Activated CD4-positive, alpha-beta T cell treated with anti-CD3 and anti-CD28 coated beads for 1 hour (primary cell): ENCODE measurements at regions not wholly inside any gene's neighbourhood (a gene's known extent, or its start where the extent isn't known, plus 50 kb on each side); places are given as distances from the start of the nearest gene placed in this dataset.

Source experiments
- DNase-seq: peaks from one replicate; pipeline ENCODE4 v3.0.0-alpha.2; 2020

DNA sequence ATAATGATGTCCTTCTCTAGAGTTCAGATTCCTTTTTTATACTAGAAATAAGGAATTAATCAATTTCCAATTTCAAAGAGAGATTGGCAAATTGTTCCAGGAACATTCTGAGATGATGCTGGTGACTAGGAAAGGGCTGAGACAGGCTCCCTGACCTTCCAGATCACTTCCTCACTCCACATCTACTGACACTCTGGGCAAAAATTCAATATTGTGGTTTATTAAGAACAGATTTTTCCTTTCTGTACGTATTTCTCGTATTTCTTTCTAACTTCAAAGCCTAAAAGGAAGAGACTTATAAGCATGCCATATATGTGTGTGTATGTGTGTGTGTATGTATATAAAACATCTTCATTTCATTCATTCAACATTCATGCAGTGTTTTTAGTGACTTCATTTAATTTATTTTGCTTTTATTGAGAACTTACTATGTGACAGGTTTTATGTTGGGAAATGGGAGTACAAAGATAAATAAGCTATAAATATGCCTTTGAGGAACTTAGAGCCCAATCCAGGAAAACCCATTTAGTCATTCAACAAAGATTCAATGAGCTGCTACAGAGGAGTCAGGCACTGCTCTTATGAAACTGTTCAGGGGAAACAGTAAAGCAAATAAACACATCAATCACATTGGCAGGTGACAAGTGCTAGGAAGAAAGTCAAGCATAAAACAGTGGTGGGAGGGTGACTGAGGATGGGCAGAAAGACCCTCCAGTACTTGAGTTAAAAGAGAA lies 137.9 kb downstream of the RDH14 start:
- no peak for DNase-seq

GRCh38 chr2:18413676-18414396 lies 146.6 kb downstream of the RDH14 start:
- no peak for DNase-seq

DNA sequence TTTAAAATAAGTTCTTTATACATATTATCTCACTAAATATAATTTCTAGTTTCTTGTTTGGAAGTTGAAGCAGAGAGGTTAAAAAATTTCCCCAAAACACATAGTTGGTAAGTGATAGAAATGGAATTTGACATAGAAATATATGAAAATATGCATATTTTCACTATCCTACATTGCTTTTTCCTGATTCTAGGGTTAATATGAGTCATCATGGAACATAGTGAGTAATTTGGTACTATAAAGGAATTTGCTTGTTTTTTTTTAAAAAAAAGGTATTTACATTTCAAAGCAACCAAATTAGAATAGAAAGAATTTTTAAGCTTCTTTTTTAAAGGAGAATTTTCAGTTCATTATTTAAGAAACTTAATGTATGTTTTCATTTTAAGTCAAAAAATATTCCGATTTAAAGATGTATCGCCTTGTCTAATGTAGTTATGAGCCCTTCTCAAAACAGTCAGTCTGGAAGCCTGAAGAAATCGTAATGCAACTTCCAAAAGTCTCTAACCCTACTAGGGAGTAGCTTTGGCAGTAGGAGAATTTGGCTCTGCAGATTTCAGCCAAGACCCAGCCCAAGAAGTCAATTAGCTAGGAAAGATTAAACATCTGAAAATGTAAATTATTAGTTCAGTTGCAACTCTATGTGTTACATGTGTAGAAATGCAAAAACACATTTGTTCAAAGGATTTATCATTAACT lies 147.3 kb downstream of the RDH14 start:
- DNase-seq = no peak

DNA sequence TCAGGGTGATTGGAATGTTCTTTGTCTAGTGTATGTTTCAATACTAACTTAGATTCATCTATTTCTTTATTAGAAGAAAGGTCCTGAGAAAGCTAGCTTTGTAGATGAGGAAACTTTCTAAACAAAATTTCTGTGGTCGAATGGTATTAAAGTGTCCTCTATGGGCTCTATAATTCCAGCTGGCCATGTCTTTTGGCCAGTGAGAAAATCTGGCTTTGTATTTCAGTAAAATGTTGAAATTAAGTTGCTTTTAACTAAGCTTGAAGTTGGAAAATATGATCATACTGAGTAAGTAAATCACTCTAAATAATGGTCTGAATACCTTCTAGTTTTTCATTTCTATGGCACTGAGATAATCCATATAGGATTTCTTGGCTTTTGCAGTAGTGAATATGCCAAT lies 148.8 kb downstream of the RDH14 start:
- DNase-seq = no peak

- no peak for DNase-seq
Observed at GRCh38 chr2:18410543-18410942, 149.9 kb downstream of the RDH14 start.

DNA sequence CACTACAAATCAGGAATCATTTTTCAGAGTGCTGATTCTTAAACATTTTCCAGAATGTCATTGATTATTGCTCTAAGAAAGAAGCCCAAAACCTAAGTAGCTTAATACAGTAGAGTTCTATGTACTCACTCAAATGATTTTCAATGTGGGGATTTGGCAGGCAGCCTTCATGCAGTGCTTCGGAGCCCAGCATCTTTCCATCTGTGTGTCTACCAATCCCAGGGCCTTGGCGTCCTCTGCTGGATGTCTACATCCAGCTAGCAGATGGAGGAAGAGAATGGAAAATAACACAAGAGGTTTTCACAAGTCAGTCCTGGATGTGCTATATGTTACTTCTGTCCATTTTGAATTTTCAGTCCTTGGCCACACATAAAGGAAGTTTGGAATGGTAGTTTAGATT lies 151.8 kb downstream of the RDH14 start:
- no peak for DNase-seq

GRCh38 chr2:18406219-18406618 lies 154.2 kb downstream of the RDH14 start:
- DNase-seq = no peak

- DNase-seq = no peak
Observed at GRCh38 chr2:18404708-18405107, 155.7 kb downstream of the RDH14 start.

- no peak for DNase-seq
Observed at GRCh38 chr2:18403921-18404522, 156.4 kb downstream of the RDH14 start.

DNA sequence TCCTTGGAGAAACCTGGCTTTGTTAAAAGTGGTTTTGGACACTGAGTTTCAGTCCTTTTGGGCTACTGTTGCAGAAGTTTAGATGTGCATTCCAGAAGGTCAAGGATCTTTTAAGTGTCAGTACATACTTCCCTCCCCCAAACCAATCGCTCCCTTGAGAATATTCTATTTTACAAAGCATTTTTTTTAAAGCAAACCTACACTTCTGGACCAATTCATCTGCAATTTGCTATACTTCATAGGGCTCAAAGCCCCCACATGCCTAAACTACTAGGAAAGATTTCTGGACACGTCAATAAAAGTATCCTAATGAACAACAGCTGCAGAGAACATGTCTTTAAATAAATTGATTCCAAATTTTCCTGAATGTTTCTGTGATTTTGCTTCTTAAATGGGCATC lies 157.6 kb downstream of the RDH14 start:
- DNase-seq = no peak

- no peak for DNase-seq
Observed at GRCh38 chr2:18401471-18401870, 159.0 kb downstream of the RDH14 start.

DNA sequence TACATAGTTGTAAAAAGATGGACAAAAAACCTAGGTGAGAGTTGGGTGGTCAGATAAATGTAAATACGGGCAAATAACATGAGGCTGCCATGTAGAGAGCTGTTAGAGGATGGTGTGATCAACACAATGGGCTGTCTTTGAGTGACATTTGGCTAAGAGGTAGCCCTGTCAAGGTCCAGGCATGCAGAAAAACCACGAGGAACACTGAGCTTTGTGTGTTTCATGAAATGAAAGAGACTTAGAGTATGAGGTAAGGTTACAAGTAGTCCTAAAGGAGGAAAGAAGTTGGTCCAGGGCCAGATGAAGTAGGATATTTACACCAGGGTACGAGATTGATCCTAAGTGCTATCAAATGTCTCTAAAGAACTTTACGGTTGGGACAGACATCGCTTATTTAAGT lies 160.9 kb downstream of the RDH14 start:
- DNase-seq = no peak

- no peak for DNase-seq
Observed at GRCh38 chr2:18398833-18399232, 161.6 kb downstream of the RDH14 start.

DNA sequence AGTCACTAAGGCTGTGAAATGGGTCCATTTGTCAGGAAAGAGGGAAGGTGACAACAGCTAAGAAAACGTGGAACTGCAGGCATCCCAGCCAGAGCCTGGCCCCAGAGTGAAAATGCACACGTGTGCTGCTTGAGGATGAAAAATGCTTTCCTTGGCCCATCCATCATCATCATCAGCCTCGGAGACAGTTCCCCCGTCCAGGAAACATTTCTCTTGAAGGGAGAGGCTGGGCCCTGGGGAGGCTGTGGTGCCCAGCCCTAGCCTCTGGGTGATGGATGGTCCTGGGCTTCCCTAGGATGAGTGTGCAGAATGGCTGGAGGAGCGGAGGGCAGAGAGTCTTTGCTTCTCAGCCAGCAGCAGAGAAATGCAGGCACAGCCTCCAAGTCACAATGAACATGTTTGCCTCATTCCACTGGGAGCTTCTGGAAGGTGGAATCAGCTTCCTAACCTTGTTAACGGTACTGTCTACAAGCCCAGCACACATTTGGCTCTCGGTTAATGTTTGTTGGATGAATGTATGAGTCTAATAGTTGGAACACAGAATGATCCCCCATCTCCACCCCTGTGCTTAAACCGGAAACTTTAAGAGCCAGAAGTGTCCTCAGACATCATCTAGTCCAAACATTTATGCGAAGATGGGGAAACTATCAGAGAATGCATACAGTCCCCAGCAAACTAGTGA lies 164.0 kb downstream of the RDH14 start:
- DNase-seq = no peak

DNA sequence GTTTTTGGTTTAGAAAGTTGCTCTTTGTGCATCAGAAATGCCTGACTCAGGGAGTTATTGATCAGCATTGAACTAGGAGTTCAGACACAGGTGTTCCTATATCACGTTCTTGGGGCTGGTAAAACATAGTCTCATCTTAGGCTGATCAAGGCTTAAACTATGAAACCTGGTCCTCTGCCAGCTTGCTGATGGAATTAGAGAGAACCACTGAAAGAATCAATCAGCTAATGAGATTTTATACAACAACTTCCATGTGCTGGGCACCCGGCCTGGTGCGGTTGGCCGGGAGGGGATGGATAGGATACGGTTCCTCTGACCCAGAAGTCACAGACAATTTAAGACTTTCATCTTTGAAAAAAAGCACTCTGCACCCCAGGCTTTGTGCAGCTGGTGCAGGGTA lies 164.9 kb downstream of the RDH14 start:
- no peak for DNase-seq

DNA sequence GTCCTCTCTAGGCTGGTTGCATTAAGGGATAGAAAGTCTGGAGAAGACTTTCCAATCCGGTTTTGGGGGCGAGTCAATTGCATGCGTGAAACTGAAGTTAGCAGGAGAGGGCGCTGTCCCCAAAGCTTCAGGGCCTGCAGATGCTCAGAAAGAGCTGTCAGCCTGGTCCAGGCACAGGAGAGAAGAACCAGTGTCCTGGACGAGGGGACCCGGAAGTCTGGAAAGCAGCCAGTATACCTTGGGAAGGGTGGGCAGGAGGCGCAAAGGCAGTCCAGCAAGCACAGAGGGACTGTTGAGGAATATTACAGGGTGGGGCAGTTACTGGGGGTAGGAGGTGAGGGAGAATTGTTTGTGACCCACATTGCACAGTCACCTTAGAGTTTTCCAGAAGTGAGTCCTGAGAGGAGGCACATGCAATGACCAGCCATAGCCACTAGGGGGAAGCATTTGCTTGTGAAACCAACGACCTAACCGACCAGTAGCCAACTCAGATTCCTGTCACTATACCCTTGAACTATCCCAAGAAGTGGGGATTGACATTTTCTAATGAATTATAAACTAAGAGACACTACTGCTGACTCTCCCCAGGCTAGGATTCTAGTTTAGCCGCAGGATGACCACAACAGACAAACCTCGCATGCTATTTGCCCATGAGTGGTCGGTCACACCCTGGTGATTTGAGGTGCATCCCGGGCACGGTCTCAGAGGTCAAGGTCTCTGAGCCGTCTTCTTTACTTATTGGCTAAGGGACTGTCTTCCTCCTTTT lies 172.8 kb downstream of the RDH14 start:
- DNase-seq = peak; percentile 24

DNA sequence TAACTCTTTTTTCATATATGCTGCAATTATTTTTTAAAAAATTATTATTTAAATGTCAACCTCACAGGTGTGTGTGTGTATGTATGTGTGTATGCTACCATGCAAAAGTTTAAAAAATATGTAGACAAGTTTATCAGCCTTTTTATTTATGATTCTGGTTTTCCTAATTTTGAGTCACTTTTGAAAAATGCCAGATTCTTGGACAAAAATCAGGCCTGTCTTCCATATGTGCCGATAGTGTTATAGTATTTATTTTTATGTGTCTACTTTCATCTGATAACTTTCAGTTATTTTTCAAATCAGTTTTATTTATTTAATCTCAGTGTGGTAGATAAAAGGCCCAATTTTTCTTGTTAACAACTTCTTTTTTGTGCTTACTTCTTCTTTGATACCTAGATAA lies 176.2 kb downstream of the RDH14 start:
- no peak for DNase-seq

- DNase-seq = no peak
Observed at GRCh38 chr2:18381386-18381785, 179.1 kb downstream of the RDH14 start.

DNA sequence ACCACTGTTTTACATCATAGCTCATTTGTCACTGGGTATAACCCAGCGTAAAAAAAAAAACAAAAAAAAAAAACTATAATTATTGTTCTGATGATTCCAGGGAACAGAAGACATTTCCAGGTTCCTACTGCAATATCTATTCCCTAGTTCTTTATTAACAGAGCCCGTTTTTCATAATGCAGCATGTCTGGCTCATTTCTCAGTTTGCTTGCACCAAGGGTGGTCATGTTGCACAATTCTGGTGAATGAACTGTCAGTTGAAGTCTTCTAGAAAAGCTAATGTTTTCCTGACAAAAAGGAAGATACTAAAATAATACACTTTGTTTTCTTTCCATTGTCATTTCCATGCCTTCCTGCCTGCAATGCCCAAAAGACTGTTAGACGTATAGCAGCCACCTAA lies 180.1 kb downstream of the RDH14 start:
- no peak for DNase-seq

- DNase-seq = no peak
Observed at GRCh38 chr2:18379870-18380269, 180.6 kb downstream of the RDH14 start.

DNA sequence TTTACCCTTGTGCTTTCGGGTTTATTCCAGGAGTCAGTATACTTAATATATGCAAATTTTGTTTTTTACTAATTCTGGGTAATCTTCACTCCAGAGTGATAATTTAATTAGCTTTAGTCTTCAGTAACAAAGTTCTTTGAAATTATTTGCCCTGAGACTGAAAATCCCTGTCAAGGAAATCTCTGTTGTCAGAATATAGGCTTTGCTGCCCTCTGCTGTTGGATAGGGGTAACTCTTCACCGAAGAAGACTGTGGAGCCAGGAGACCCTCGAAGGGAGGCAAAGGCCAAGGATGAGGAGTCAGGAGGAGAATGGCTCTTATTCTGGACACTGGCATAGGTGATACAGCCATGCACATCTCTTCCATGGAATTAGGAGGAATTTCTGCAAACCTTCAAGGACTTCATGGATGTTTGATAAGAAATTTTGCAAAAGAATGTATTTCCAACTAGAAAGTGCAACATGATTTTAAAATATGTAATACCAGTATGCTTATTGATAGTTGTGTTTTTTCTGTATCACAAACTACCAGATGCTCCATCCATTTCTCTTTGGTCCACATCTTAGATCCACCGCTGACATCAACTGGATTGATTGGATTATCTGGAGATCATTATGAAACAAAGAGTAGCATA lies 182.3 kb downstream of the RDH14 start:
- DNase-seq = no peak

GRCh38 chr2:18376936-18377335 lies 183.5 kb downstream of the RDH14 start:
- DNase-seq = no peak
